ENCODE measurements at regions not wholly inside any gene's neighbourhood (a gene's known extent, or its start where the extent isn't known, plus 50 kb on each side); places are given as distances from the start of the nearest gene placed in this dataset.

DNA sequence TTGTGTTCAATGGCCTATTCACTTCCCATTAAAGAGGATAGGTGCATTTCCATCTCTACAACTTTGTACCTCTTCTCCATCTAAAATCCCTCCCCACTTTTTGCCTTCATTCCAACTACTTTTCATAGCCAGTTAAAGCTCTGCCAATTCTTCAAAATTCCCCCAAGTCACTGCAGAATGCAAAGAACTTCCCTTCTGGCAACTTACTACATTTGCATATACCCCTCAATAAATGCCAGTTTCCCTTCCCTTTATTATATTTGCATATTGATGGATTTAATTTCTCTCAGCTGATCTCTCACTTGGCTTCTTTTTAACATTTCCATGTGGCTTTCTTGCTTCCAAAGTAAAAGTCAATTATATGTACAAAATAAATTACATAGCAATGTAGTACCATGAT lies 393.4 kb downstream of the HACE1 start:
- no peak for TF ChIP-seq POLR2AphosphoS2 (IDR thresholded peaks at IDR 0.05; ENCODE audit: low read depth, low read length)
- no peak for TF ChIP-seq TAF1 (IDR thresholded peaks at IDR 0.05; ENCODE audit: borderline replicate concordance, low read depth, low read length)
- no peak for TF ChIP-seq POLR2A (IDR thresholded peaks at IDR 0.05; ENCODE audit: low read depth, low read length)
- TF ChIP-seq, protein P1, sequence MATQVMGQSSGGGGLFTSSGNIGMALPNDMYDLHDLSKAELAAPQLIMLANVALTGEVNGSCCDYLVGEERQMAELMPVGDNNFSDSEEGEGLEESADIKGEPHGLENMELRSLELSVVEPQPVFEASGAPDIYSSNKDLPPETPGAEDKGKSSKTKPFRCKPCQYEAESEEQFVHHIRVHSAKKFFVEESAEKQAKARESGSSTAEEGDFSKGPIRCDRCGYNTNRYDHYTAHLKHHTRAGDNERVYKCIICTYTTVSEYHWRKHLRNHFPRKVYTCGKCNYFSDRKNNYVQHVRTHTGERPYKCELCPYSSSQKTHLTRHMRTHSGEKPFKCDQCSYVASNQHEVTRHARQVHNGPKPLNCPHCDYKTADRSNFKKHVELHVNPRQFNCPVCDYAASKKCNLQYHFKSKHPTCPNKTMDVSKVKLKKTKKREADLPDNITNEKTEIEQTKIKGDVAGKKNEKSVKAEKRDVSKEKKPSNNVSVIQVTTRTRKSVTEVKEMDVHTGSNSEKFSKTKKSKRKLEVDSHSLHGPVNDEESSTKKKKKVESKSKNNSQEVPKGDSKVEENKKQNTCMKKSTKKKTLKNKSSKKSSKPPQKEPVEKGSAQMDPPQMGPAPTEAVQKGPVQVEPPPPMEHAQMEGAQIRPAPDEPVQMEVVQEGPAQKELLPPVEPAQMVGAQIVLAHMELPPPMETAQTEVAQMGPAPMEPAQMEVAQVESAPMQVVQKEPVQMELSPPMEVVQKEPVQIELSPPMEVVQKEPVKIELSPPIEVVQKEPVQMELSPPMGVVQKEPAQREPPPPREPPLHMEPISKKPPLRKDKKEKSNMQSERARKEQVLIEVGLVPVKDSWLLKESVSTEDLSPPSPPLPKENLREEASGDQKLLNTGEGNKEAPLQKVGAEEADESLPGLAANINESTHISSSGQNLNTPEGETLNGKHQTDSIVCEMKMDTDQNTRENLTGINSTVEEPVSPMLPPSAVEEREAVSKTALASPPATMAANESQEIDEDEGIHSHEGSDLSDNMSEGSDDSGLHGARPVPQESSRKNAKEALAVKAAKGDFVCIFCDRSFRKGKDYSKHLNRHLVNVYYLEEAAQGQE (IDR thresholded peaks at IDR 0.05; ENCODE audit: low read depth, low read length): no peak
- TF ChIP-seq, protein P2, sequence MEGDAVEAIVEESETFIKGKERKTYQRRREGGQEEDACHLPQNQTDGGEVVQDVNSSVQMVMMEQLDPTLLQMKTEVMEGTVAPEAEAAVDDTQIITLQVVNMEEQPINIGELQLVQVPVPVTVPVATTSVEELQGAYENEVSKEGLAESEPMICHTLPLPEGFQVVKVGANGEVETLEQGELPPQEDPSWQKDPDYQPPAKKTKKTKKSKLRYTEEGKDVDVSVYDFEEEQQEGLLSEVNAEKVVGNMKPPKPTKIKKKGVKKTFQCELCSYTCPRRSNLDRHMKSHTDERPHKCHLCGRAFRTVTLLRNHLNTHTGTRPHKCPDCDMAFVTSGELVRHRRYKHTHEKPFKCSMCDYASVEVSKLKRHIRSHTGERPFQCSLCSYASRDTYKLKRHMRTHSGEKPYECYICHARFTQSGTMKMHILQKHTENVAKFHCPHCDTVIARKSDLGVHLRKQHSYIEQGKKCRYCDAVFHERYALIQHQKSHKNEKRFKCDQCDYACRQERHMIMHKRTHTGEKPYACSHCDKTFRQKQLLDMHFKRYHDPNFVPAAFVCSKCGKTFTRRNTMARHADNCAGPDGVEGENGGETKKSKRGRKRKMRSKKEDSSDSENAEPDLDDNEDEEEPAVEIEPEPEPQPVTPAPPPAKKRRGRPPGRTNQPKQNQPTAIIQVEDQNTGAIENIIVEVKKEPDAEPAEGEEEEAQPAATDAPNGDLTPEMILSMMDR (IDR thresholded peaks at IDR 0.05 in 2 of 3, conservative IDR thresholded peaks at IDR 0.05 in 1 of 3; ENCODE audit: control insufficient read depth in 2 of 3, extremely low read depth in 1 of 3, insufficient read depth in 1 of 3, low read depth in 3 of 3, low read length in 3 of 3): no peak
- TF ChIP-seq ZZZ3 (IDR thresholded peaks at IDR 0.05; ENCODE audit: control insufficient read depth, insufficient read length, low read depth): no peak
- no peak for TF ChIP-seq CHD4 (IDR thresholded peaks at IDR 0.05)
- TF ChIP-seq BACH1 (IDR thresholded peaks at IDR 0.05; ENCODE audit: borderline replicate concordance): no peak
- TF ChIP-seq BCL11A (IDR thresholded peaks at IDR 0.05; ENCODE audit: low read depth, low read length): no peak
- no peak for TF ChIP-seq KDM1A (IDR thresholded peaks at IDR 0.05; ENCODE audit: borderline replicate concordance)
- no peak for TF ChIP-seq RFX5 (IDR thresholded peaks at IDR 0.05; ENCODE audit: low read depth, low read length)
- TF ChIP-seq POLR2AphosphoS5 (IDR thresholded peaks at IDR 0.05; ENCODE audit: low read length): no peak
- no peak for TF ChIP-seq MTA3 (IDR thresholded peaks at IDR 0.05; ENCODE audit: borderline replicate concordance, low read length)
- TF ChIP-seq SIN3A (IDR thresholded peaks at IDR 0.05; ENCODE audit: low read depth, low read length): no peak
